ENCODE measurements at regions not wholly inside any gene's neighbourhood (a gene's known extent, or its start where the extent isn't known, plus 50 kb on each side); places are given as distances from the start of the nearest gene placed in this dataset.

GRCh38 chr9:26210338-26210851, 532.2 kb upstream of the TUSC1 start:
- Histone ChIP-seq H3K4me3 (no peak overlapping the region), H3K9me3 (peaks cover 16% of the 10 kb centered on the region), H3K4me1 (ENCODE audit: low read depth) (no peaks in the 10 kb centered on the region), H3K36me3 (ENCODE audit: low read depth) (no peaks in the 10 kb centered on the region)
- DNase-seq (no peak), ATAC-seq (no peak)
- intact Hi-C loops (cut with DNase I, micrococcal nuclease): no loop called here
- TF ChIP-seq CTCF (IDR thresholded peaks at IDR 0.05): no peak

- TF ChIP-seq CTCF (IDR thresholded peaks at IDR 0.05): no peak
- H3K9me3 ChIP-seq: no peaks in the 10 kb centered on the region
- no peak for DNase-seq
- H3K4me1 ChIP-seq (ENCODE audit: low read depth): no peaks in the 10 kb centered on the region
- ATAC-seq: no peak
- intact Hi-C loops (cut with DNase I, micrococcal nuclease): no loop called here
- no peak overlapping the region for H3K4me3 ChIP-seq
- no peaks in the 10 kb centered on the region for H3K36me3 ChIP-seq (ENCODE audit: low read depth)
Measured at GRCh38 chr9:26205261-26205660, 527.0 kb upstream of the TUSC1 start.

GRCh38 chr9:26193237-26193636, 515.0 kb upstream of the TUSC1 start:
- ATAC-seq (no peak), DNase-seq (no peak)
- Histone ChIP-seq H3K4me1 (ENCODE audit: low read depth) (no peaks in the 10 kb centered on the region), H3K9me3 (peaks cover 33% of the 10 kb centered on the region), H3K4me3 (no peak overlapping the region), H3K36me3 (ENCODE audit: low read depth) (no peaks in the 10 kb centered on the region)
- TF ChIP-seq CTCF (IDR thresholded peaks at IDR 0.05): no peak
- intact Hi-C loops (cut with DNase I, micrococcal nuclease): no loop called here

- DNase-seq (no peak), ATAC-seq (no peak)
- intact Hi-C loops (cut with DNase I, micrococcal nuclease): no loop called here
- Histone ChIP-seq H3K9me3 (peaks cover 46% of the 10 kb centered on the region), H3K4me3 (no peak overlapping the region), H3K36me3 (ENCODE audit: low read depth) (no peaks in the 10 kb centered on the region), H3K4me1 (ENCODE audit: low read depth) (no peaks in the 10 kb centered on the region)
- TF ChIP-seq CTCF (IDR thresholded peaks at IDR 0.05): no peak
Measured at GRCh38 chr9:26191711-26192110, 513.5 kb upstream of the TUSC1 start.

- DNase-seq (no peak), ATAC-seq (no peak)
- Histone ChIP-seq H3K4me1 (ENCODE audit: low read depth) (no peaks in the 10 kb centered on the region), H3K36me3 (ENCODE audit: low read depth) (no peaks in the 10 kb centered on the region), H3K9me3 (peaks cover 7% of the 10 kb centered on the region), H3K4me3 (no peak overlapping the region)
- no peak for TF ChIP-seq CTCF (IDR thresholded peaks at IDR 0.05)
- intact Hi-C loops (cut with DNase I, micrococcal nuclease): no loop called here
Measured at GRCh38 chr9:26181836-26182235, 503.6 kb upstream of the TUSC1 start.

GRCh38 chr9:26176628-26177027, 498.4 kb upstream of the TUSC1 start:
- intact Hi-C loops (cut with DNase I, micrococcal nuclease): no loop called here
- DNase-seq (no peak), ATAC-seq (no peak)
- Histone ChIP-seq H3K9me3 (peaks cover 3% of the 10 kb centered on the region), H3K4me3 (no peak overlapping the region), H3K4me1 (ENCODE audit: low read depth) (no peaks in the 10 kb centered on the region), H3K36me3 (ENCODE audit: low read depth) (no peaks in the 10 kb centered on the region)
- no peak for TF ChIP-seq CTCF (IDR thresholded peaks at IDR 0.05)
